GM18508 (cell line): ENCODE measurements at regions not wholly inside any gene's neighbourhood (a gene's known extent, or its start where the extent isn't known, plus 50 kb on each side); places are given as distances from the start of the nearest gene placed in this dataset.
"Not testable (repeated sequence)": the region's sequence is repeated elsewhere in the genome, so short reads cannot be mapped to it uniquely, and the experiment has no call there.

ENCODE experiments used
- ATAC-seq: cut with Tn5 transposase; IDR thresholded peaks from one replicate; pipeline ENCODE4 v1.9.1; 2021; ENCODE audit warnings: moderate number of reproducible peaks; ENCODE audit not compliant: insufficient read depth, unreplicated experiment

- ATAC-seq: no peak
These were observed 199.9 kb upstream of the FN1 start for GRCh38 chr2:215635788-215636139.

GRCh38 chr2:215635071-215635787, 199.4 kb upstream of the FN1 start:
- ATAC-seq: no peak

GRCh38 chr2:215633360-215633759, 197.5 kb upstream of the FN1 start:
- no peak for ATAC-seq

GRCh38 chr2:215631696-215632095, 195.8 kb upstream of the FN1 start:
- ATAC-seq: no peak

- not testable (repeated sequence) for ATAC-seq
These were observed 194.9 kb upstream of the FN1 start for GRCh38 chr2:215630796-215631195.

- no peak for ATAC-seq
These were observed 191.9 kb upstream of the FN1 start for GRCh38 chr2:215627771-215628170.

- ATAC-seq: no peak
These were observed 191.0 kb upstream of the FN1 start for GRCh38 chr2:215626812-215627281.

- ATAC-seq: no peak
These were observed 190.2 kb upstream of the FN1 start for GRCh38 chr2:215626063-215626462.

GRCh38 chr2:215625207-215625606, 189.3 kb upstream of the FN1 start:
- no peak for ATAC-seq

GRCh38 chr2:215624423-215624829, 188.6 kb upstream of the FN1 start:
- no peak for ATAC-seq

- no peak for ATAC-seq
These were observed 187.0 kb upstream of the FN1 start for GRCh38 chr2:215622837-215623236.

- no peak for ATAC-seq
These were observed 185.5 kb upstream of the FN1 start for GRCh38 chr2:215621381-215621780.

GRCh38 chr2:215620528-215620927, 184.7 kb upstream of the FN1 start:
- ATAC-seq: no peak

- ATAC-seq: no peak
These were observed 184.1 kb upstream of the FN1 start for GRCh38 chr2:215619989-215620388.

GRCh38 chr2:215619022-215619958, 183.4 kb upstream of the FN1 start:
- ATAC-seq: no peak

- no peak for ATAC-seq
These were observed 182.3 kb upstream of the FN1 start for GRCh38 chr2:215618145-215618544.

- ATAC-seq: no peak
These were observed 181.4 kb upstream of the FN1 start for GRCh38 chr2:215617060-215617824.

GRCh38 chr2:215615803-215616174, 179.9 kb upstream of the FN1 start:
- ATAC-seq: no peak

- no peak for ATAC-seq
These were observed 179.4 kb upstream of the FN1 start for GRCh38 chr2:215615067-215615802.

GRCh38 chr2:215614296-215614695, 178.4 kb upstream of the FN1 start:
- no peak for ATAC-seq
